Esophagus muscularis mucosa (tissue), 4 donors: ENCODE measurements at regions not wholly inside any gene's neighbourhood (a gene's known extent, or its start where the extent isn't known, plus 50 kb on each side); places are given as distances from the start of the nearest gene placed in this dataset.

Experiments
- DNase-seq: peaks from one replicate; pipeline ENCODE4 v3.0.0-alpha.2; 2017; ENCODE audit errors: extremely low spot score
- H3K27ac ChIP-seq, 4 donors: fragments of 200-600 bp; sonication (generic); replicated peaks in 1 of 4; 1 replicate in 3 of 4; 2 replicates in 1 of 4; pipeline ENCODE4 v1.5.1; 2016 to 2019; ENCODE audit warnings: mild to moderate bottlenecking in 1 of 4
- H3K27me3 ChIP-seq, 4 donors: fragments of 200-600 bp; sonication (generic); one replicate each; pipeline versions ENCODE4 v1.5.1 to v1.6.0; 2016 to 2019
- H3K36me3 ChIP-seq, 4 donors: fragments of 200-600 bp; sonication (generic); one replicate each; pipeline ENCODE4 v1.5.1; 2016 to 2019
- H3K4me1 ChIP-seq, 4 donors: fragments of 200-600 bp; sonication (generic); one replicate each; pipeline ENCODE4 v1.5.1; 2016 to 2019
- H3K4me3 ChIP-seq, 4 donors: fragments of 200-600 bp; sonication (generic); 1 replicate in 2 of 4; 2 replicates in 2 of 4; pipeline ENCODE4 v1.5.1; 2016 to 2019; ENCODE audit warnings: mild to moderate bottlenecking in 4 of 4, moderate library complexity in 1 of 4
- H3K9me3 ChIP-seq, 4 donors: fragments of 200-600 bp; sonication (generic); 1 replicate in 3 of 4; 2 replicates in 1 of 4; pipeline ENCODE4 v1.5.1; 2016 to 2019
- EP300 ChIP-seq: sonication (generic); formaldehyde crosslinking; IDR thresholded peaks from one replicate; pipeline ENCODE4 v1.6.1; 2017; ENCODE audit warnings: antibody characterized with exemption
- POLR2A ChIP-seq: fragments of 450-650 bp; IDR thresholded peaks from one replicate; pipeline ENCODE4 v1.6.1; 2017; ENCODE audit warnings: antibody characterized with exemption, moderate library complexity, mild to moderate bottlenecking, low read depth
- POLR2AphosphoS5 ChIP-seq, 2 donors: sonication (generic); formaldehyde crosslinking; IDR thresholded peaks; one replicate each; pipeline ENCODE4 v1.6.1; 2017; ENCODE audit warnings: antibody characterized with exemption in 2 of 2
- WGBS: methylation state at CpG from one replicate; pipeline ENCODE4 v1.1.5; 2018; 5-methylcytosine and 5-hydroxymethylcytosine counted together
- intact Hi-C: fragments of 100-400 bp; cut with DNase I; formaldehyde crosslinking; loops from one replicate; pipeline ENCODE4 v1.15.1; 2023
- TF ChIP-seq, protein P1 (sequence below), 3 experiments: fragments of 200-600 bp in 2 of 3; fragments of 450-650 bp in 1 of 3; sonication (generic) in 2 of 3; IDR thresholded peaks; one replicate each; pipeline ENCODE4 v1.5.1; 2017 to 2019; ENCODE audit warnings: antibody characterized with exemption in 3 of 3, mild to moderate bottlenecking in 2 of 3, moderate library complexity in 1 of 3

DNA sequence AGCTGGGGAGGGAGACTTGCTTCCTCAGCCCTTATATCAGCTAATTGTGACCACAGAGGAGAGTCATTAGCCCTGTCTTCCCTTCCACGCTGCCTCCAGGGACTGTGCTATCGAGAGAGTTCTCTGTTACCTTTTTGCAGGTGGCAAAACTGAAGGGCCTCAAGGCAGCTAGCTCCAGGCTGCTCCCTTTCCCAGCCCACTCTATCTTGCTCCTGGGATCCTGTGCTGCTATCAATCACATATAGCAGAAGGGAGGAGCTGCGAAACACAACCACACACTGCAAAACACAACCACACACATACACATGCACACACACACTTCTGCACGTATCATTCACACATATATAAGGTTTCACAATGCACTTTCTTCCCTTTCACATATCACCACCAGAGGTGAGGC is 205.3 kb upstream of the MTNR1B start:
- intact Hi-C loops = no loop called here
- 92% methylated on average over 4 of the region's 4 CpGs for WGBS
- no peaks in the 10 kb centered on the region for H3K9me3 ChIP-seq
- DNase-seq = no peak
- H3K36me3 ChIP-seq = no peaks in the 10 kb centered on the region
- no peaks in the 10 kb centered on the region for H3K27me3 ChIP-seq
- no peaks in the 10 kb centered on the region for H3K4me1 ChIP-seq
- no peak overlapping the region for H3K4me3 ChIP-seq
- TF ChIP-seq POLR2A (no peak), POLR2AphosphoS5 (IDR thresholded peaks at IDR 0.05) (no peak), EP300 (no peak)
- TF ChIP-seq, protein P1, sequence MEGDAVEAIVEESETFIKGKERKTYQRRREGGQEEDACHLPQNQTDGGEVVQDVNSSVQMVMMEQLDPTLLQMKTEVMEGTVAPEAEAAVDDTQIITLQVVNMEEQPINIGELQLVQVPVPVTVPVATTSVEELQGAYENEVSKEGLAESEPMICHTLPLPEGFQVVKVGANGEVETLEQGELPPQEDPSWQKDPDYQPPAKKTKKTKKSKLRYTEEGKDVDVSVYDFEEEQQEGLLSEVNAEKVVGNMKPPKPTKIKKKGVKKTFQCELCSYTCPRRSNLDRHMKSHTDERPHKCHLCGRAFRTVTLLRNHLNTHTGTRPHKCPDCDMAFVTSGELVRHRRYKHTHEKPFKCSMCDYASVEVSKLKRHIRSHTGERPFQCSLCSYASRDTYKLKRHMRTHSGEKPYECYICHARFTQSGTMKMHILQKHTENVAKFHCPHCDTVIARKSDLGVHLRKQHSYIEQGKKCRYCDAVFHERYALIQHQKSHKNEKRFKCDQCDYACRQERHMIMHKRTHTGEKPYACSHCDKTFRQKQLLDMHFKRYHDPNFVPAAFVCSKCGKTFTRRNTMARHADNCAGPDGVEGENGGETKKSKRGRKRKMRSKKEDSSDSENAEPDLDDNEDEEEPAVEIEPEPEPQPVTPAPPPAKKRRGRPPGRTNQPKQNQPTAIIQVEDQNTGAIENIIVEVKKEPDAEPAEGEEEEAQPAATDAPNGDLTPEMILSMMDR (IDR thresholded peaks at IDR 0.05) = no peak
- H3K27ac ChIP-seq = no peak overlapping the region

DNA sequence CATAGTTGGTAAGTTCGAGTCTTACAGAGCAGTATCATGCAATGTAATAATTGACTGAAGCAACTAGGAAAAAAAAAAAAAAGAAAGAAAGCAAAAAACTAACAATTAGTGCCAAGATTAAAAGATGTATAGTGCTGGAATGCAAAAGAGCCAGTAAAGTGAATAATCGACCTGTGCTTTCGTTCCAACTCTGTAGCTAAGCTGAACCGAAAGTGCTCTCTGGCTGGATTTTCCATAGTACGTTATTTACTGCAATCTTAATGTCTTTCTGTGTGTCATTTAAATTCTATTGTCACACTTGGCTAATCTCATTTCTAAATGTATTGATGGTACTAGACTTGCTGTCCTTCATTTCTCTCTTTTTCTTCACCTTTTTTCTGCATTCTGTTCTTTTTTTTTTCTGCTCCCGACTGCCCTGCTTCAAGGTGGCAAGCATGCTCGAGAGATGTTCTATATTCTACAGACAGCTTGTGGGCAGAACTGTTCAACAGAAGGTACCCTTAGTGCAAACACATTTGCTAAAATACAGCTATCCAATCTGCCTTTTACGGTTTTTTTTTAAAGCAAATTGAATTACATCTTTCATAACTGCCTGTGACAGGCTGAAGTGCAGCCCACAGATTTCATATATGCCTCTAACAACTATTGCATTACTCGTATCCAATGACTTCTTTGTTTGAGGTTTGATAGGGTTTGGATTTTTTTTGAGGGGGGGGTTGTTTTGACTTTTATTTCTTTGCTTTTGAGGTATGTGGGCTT is 204.2 kb upstream of the MTNR1B start:
- Histone ChIP-seq H3K27me3 (no peaks in the 10 kb centered on the region), H3K27ac (no peak overlapping the region), H3K4me1 (no peaks in the 10 kb centered on the region), H3K4me3 (peak overlapping the region in 1 of 4 donors; percentile 27), H3K36me3 (no peaks in the 10 kb centered on the region), H3K9me3 (no peaks in the 10 kb centered on the region)
- TF ChIP-seq POLR2AphosphoS5 (IDR thresholded peaks at IDR 0.05) (no peak), EP300 (no peak), POLR2A (no peak)
- TF ChIP-seq, protein P1 (IDR thresholded peaks at IDR 0.05) = no peak
- no peak for DNase-seq
- WGBS = 84% methylated on average over 9 of the region's 9 CpGs
- intact Hi-C loops = no loop called here

DNA sequence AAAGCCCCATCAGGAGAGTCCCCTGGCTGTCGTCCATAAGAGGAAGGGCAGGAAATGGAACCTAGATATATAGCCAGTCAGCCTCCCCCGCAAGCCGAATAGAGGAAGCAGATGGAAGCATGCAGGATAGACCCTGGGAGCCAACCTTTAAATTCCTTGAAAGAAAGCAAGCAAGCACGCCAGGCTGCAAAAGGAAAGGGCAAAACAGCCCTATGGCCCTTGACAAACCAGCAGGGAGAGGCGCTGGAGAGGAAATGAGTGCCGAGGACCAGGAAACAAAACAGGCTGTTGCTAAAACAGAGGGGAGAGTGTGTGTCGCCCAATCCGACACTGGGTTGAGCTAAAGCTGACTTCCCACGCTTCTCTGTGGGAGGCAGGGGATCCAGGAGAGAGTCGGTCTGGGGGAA is 203.5 kb upstream of the MTNR1B start:
- 60% methylated on average over 10 of the region's 10 CpGs for WGBS
- H3K9me3 ChIP-seq = no peaks in the 10 kb centered on the region
- H3K4me3 ChIP-seq = peak overlapping the region; percentile 25 to 46 (median 34)
- TF ChIP-seq, protein P1 (IDR thresholded peaks at IDR 0.05) = no peak
- TF ChIP-seq EP300 (no peak), POLR2AphosphoS5 (IDR thresholded peaks at IDR 0.05) (no peak), POLR2A (no peak)
- intact Hi-C loops = no loop called here
- no peaks in the 10 kb centered on the region for H3K4me1 ChIP-seq
- no peaks in the 10 kb centered on the region for H3K36me3 ChIP-seq
- H3K27me3 ChIP-seq = no peaks in the 10 kb centered on the region
- DNase-seq = no peak
- H3K27ac ChIP-seq = peak overlapping the region in 2 of 4 donors; percentile 21 to 24

DNA sequence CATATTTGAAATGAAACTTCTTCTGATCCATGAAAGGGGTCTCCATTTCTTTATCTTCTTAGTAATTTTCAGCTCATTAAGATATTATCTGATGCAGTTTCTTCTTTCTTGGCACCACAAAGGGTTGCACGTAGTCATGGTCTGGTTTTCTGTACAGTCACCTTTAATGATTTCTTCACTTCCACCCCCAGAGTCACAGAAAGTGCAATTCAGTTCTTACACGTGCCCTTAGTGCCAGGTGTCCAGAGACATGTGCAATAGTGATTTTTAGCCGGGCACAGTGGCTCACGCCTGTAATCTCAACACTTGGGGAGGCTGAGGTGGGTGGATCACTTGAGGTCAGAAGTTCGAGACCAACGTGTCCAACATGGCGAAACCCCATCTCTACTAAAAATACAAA is 202.8 kb upstream of the MTNR1B start:
- 80% methylated on average over 7 of the region's 7 CpGs for WGBS
- TF ChIP-seq POLR2AphosphoS5 (IDR thresholded peaks at IDR 0.05) (no peak), POLR2A (no peak), EP300 (no peak)
- TF ChIP-seq, protein P1 (IDR thresholded peaks at IDR 0.05) = no peak
- Histone ChIP-seq H3K4me1 (no peaks in the 10 kb centered on the region), H3K27ac (peak overlapping the region in 1 of 4 donors; percentile 21), H3K9me3 (no peaks in the 10 kb centered on the region), H3K4me3 (peak overlapping the region; percentile 25 to 46 (median 34)), H3K36me3 (no peaks in the 10 kb centered on the region), H3K27me3 (no peaks in the 10 kb centered on the region)
- DNase-seq = no peak
- intact Hi-C loops = no loop called here

DNA sequence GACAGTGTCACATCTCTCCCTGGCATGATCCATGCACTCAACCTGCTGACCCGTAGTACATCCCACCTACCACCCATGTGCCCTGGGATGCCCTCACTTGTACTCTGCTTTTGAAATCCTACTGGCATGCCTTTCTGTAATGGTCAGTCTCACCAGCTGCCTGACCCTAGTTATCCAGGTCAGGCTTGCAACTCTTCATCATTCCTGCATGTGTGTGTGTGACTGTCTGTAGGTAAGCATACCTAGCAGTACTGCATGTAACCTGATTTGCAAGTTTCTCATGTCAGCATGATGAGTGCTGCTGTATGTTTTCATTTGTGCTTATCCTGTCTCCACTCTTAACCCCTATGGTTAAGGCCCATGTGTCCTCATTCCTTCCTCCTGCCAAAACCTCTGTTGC is 202.0 kb upstream of the MTNR1B start:
- H3K27me3 ChIP-seq = no peaks in the 10 kb centered on the region
- H3K27ac ChIP-seq = no peak overlapping the region
- intact Hi-C loops = no loop called here
- no peaks in the 10 kb centered on the region for H3K4me1 ChIP-seq
- 87% methylated on average over 1 of the region's 1 CpG for WGBS
- TF ChIP-seq POLR2AphosphoS5 (IDR thresholded peaks at IDR 0.05) (no peak), EP300 (no peak), POLR2A (no peak)
- TF ChIP-seq, protein P1 (IDR thresholded peaks at IDR 0.05) = no peak
- no peaks in the 10 kb centered on the region for H3K9me3 ChIP-seq
- H3K4me3 ChIP-seq = no peak overlapping the region
- H3K36me3 ChIP-seq = no peaks in the 10 kb centered on the region
- no peak for DNase-seq
